ENCODE measurements at regions not wholly inside any gene's neighbourhood (a gene's known extent, or its start where the extent isn't known, plus 50 kb on each side); places are given as distances from the start of the nearest gene placed in this dataset.
"Not testable (repeated sequence)": the region's sequence is repeated elsewhere in the genome, so short reads cannot be mapped to it uniquely, and the experiment has no call there.

DNA sequence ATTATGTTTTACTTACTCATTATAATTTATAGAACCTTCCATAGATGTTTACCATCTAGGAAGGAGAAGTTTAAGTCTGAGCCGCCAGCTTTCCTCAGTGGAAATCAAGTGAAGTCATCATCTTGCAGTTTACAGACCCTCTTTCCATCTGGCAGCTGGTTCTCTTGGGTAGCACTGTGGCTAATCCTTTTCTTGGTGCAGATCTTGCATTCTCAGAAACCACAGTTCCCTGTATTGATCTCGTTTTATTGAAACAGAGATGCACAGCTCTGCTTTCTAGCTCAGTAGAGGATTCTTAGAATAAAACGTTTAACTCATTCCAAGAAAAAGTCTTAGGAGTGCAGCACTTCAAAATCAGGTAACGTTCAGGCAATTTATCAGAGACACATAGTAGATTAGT, 1154.7 kb downstream of the FOXD4L5 start:
- H3K4me1 ChIP-seq (ENCODE audit: insufficient read depth, low read length); H3K4me3 ChIP-seq (ENCODE audit: low read length); H3K9me3 ChIP-seq (ENCODE audit: low read depth, low read length); H3K27me3 ChIP-seq (ENCODE audit: insufficient read depth, low read length): not testable (repeated sequence)

DNA sequence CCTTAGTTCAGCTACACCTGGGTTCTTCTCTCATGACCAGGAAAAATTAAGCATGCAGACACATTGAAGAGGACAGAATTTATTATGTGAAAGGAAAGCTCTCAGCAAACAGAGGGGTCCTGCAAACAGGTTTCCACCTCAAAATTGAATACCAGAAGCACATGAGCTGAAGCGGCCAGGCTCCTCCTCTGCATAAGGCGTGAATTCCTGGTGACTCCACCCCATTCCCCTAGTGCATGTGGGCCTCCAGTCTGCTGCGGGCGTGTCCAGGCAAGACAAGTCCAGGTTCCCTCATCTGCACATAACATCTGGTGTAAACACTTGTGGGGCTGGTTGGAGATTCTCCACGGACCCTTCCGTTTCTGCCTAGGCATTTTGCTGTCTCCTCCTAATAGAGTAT, 1156.4 kb downstream of the FOXD4L5 start:
- Histone ChIP-seq H3K27me3 (ENCODE audit: insufficient read depth, low read length) (no peaks in the 10 kb centered on the region), H3K4me3 (ENCODE audit: low read length) (no peak overlapping the region), H3K4me1 (ENCODE audit: insufficient read depth, low read length) (no peaks in the 10 kb centered on the region), H3K9me3 (ENCODE audit: low read depth, low read length) (no peaks in the 10 kb centered on the region)

DNA sequence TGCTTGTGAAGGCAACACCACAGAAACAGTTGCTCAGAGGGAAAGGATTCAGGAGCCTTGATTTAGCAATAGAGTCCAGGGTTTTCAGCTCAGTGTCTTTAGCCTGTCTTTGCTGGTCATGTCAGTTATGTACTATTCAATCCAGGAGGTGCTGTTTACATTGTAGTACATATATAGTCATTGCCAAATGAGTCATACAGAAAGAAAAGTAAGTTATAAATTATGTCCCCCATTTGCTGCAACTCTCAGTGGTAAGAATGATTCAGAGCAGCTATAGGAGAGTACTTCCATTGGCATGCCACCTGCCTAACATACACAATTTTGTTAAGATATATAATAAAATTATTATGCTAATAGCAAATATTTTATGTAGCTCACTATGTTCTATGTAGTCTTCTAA, 1163.4 kb downstream of the FOXD4L5 start:
- H3K27me3 ChIP-seq (ENCODE audit: insufficient read depth, low read length); H3K4me3 ChIP-seq (ENCODE audit: low read length); H3K4me1 ChIP-seq (ENCODE audit: insufficient read depth, low read length); H3K9me3 ChIP-seq (ENCODE audit: low read depth, low read length): not testable (repeated sequence)

DNA sequence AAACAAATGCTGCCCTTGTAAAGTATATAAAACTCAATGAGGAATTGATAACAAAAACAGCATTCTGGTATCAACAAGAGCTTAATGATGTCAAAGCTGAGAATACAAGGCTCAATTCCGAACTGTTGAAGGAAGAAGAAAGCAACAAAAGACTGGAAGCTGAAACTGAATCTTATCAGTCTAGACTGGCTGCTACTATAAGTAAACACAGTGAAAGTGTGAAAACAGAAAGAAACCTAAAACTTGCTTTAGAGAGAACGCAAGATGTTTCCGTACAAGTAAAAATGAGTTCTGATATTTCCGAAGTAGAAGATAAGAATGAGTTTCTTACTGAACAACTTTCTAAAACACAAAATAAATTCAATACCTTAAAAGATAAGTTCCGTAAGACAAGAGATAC, 1167.7 kb downstream of the FOXD4L5 start:
- not testable (repeated sequence) for H3K4me3 ChIP-seq (ENCODE audit: low read length); H3K9me3 ChIP-seq (ENCODE audit: low read depth, low read length); H3K27me3 ChIP-seq (ENCODE audit: insufficient read depth, low read length); H3K4me1 ChIP-seq (ENCODE audit: insufficient read depth, low read length)

DNA sequence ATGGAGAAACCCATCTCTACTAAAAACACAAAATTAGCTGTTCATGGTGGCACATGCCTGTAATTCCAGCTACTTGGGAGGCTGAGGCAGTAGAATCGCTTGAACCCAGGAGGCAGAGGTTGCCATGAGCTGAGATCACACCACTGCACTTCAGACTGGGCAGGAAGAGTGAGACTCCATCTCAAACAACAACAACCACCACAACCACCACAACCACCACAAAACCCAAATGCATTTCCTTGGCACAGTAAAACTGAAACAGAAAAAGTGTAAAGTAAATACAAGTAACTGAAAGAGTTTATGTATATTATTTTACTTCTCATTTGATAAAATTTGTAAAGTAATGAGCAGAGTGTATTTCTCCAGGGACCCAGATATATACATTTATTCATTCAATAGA, 1177.1 kb downstream of the FOXD4L5 start:
- not testable (repeated sequence) for H3K4me3 ChIP-seq (ENCODE audit: low read length); H3K9me3 ChIP-seq (ENCODE audit: low read depth, low read length); H3K27me3 ChIP-seq (ENCODE audit: insufficient read depth, low read length); H3K4me1 ChIP-seq (ENCODE audit: insufficient read depth, low read length)

DNA sequence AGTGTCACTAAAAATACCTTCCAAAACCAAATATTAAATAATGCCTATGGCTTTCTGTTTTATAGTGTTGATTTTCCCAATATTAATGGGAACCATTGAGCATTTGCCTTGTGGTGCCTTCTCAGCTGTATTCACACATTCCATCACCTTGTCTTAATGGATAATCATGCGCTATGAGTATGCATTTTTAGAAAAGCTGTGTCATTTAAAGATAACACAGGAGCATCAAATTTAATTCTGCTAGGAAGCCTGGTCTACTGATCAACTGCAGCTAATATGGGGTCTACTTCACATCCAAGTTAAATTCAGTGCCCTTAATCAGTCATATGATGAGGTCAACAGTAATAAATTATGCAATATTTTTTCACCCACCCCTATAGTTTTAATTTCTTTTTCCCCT, 1177.8 kb downstream of the FOXD4L5 start:
- not testable (repeated sequence) for H3K9me3 ChIP-seq (ENCODE audit: low read depth, low read length); H3K27me3 ChIP-seq (ENCODE audit: insufficient read depth, low read length); H3K4me3 ChIP-seq (ENCODE audit: low read length); H3K4me1 ChIP-seq (ENCODE audit: insufficient read depth, low read length)

DNA sequence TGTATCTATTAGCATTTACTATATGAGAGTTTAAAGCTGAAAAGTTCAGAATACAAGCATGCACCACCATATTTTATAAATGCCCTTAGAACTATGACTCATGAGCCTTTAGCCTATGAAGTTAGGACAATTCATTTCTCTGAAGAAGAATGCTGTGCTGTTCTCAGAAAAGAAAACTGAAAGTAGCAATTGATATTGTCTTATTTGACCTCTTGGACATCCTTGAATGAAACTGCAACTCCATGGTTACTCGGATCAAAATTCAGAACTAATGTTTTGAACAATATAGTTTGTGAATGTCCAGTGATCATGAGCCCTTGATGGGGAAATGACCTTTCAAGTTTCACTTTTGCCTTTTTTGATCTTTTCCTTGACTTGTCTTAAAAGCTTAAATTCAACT, 1179.8 kb downstream of the FOXD4L5 start:
- not testable (repeated sequence) for H3K9me3 ChIP-seq (ENCODE audit: low read depth, low read length); H3K4me3 ChIP-seq (ENCODE audit: low read length); H3K4me1 ChIP-seq (ENCODE audit: insufficient read depth, low read length); H3K27me3 ChIP-seq (ENCODE audit: insufficient read depth, low read length)

DNA sequence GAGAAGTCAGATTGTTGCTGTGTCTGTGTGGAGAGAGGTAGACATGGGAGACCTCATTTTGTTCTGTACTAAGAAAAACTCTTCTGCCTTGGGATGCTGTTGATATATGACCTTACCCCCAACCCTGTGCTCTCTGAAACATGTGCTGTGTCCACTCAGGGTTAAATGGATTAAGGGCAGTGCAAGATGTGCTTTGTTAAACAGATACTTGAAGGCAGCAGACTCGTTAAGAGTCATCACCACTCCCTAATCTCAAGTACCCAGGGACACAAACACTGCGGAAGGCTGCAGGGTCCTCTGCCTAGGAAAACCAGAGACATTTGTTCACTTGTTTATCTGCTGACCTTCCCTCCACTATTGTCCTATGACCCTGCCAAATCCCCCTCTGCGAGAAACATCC, 1183.5 kb downstream of the FOXD4L5 start:
- not testable (repeated sequence) for H3K9me3 ChIP-seq (ENCODE audit: low read depth, low read length); H3K4me3 ChIP-seq (ENCODE audit: low read length); H3K4me1 ChIP-seq (ENCODE audit: insufficient read depth, low read length); H3K27me3 ChIP-seq (ENCODE audit: insufficient read depth, low read length)

DNA sequence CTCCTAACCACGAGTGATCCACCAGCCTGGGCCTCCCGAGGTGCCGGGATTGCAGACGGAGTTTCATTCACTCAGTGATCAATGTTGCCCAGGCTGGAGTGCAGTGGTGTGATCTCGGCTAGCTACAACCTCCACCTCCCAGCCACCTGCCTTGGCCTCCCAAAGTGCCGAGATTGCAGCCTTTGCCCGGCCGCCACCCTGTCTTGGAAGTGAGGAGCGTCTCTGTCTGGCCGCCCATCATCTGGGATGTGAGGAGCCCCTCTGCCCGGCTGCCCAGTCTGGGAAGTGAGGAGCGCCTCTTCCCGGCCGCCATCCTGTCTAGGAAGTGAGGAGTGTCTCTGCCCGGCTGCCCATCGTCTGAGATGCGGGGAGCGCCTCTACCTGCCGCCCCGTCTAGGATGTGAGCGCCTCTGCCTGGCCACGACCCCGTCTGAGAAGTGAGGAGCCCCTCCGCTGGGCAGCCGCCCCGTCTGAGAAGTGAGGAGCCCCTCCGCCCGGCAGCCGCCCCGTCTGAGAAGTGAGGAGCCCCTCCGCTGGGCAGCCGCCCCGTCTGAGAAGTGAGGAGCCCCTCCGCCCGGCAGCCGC, 1184.3 kb downstream of the FOXD4L5 start:
- H3K4me1 ChIP-seq (ENCODE audit: insufficient read depth, low read length); H3K4me3 ChIP-seq (ENCODE audit: low read length); H3K27me3 ChIP-seq (ENCODE audit: insufficient read depth, low read length); H3K9me3 ChIP-seq (ENCODE audit: low read depth, low read length): not testable (repeated sequence)

DNA sequence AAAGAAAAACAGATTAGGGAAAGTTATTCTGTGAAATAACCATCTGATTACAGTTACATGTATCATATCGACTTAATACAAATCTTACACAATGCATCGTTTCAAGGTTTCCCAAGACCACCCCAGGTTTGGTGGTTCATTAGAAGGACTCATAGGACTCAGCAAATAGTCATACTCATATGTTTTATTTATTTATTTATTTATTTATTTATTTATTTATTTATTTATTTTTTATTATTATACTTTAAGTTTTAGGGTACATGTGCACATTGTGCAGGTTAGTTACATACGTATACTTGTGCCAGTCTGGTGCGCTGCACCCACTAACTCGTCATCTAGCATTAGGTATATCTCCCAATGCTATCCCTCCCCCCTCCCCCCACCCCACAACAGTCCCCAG, 1199.0 kb downstream of the FOXD4L5 start:
- H3K4me3 ChIP-seq (ENCODE audit: low read length); H3K4me1 ChIP-seq (ENCODE audit: insufficient read depth, low read length); H3K9me3 ChIP-seq (ENCODE audit: low read depth, low read length); H3K27me3 ChIP-seq (ENCODE audit: insufficient read depth, low read length): not testable (repeated sequence)

DNA sequence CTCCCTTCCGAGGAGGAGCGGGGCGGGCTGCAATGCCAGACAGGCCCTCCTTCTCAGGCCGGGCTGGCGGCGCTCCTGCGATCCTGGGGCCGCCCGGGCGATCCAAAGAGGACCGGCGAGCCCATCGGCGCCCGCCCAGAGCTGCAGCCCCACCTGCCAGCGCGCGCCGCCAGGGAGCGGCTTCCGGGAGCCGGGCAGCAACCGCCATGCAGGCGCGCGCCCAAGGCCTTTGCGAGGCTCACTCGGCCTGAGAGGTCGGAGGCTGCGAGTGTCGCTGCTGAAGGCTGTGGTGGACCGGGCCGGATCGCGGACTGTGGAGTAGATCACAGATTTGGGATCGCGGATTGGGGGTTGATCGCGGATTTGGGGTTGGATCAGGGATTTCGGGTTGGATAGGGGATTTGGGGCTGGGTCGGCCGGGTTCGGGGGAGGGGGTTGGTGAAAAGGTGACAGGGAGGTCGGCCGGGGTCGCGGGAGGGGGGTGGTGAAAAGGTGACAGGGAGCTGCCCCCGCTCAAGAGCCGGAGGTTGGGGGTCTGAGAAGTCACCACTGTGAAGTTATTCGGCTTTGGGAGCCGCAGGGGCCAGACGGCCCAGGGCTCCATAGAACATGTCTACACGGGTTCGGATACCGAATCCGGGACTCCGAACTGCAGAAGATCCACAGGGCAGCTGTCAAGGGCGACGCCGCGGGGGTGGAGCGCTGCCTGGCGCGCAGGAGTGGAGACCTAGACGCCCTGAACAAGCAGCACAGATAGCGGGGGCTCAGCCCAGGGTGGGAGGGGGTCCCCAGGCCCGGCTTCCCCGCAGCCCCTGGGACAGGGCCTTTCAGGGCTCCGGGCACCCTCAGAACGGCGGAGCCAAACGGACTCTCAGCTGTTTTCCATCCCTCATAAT, 1213.4 kb downstream of the FOXD4L5 start:
- H3K27me3 ChIP-seq (ENCODE audit: insufficient read depth, low read length); H3K9me3 ChIP-seq (ENCODE audit: low read depth, low read length); H3K4me1 ChIP-seq (ENCODE audit: insufficient read depth, low read length); H3K4me3 ChIP-seq (ENCODE audit: low read length): not testable (repeated sequence)

DNA sequence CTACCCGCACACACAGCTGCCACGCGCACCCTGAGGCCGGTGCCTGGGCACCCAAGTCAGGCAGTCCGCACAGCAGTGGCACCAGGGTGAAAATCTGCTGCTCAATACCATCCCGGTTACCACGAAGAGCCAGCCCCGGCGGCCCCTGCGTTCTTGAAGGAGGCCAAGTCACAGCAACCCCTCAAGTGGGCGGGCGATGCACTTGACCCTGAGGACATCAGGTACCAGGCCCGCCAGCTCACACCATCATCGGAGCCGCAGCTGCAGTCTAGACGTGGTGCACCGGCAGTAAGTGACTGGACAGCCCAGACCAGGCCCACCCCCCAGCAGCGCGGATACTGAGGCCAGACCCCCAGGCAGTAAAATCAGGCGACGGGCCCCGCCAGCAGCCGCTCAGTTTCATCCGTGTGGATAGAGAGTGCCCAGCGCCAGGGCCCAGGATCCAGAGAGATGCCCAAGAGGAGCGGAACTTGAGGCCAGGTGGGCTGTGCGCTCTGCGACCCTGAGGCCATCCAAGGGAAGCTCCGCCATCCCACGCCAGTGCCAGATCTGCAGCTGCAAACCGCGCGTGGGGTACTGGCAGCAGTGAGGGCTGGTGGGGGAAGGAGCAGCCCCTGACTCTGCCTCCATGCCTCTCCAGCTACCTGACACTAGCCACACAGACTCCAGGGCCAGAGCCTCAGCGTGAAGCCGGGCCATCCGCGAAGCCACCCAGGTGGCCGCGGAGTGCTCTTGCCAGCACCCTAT, 1214.2 kb downstream of the FOXD4L5 start:
- H3K27me3 ChIP-seq (ENCODE audit: insufficient read depth, low read length); H3K4me3 ChIP-seq (ENCODE audit: low read length); H3K9me3 ChIP-seq (ENCODE audit: low read depth, low read length); H3K4me1 ChIP-seq (ENCODE audit: insufficient read depth, low read length): not testable (repeated sequence)

DNA sequence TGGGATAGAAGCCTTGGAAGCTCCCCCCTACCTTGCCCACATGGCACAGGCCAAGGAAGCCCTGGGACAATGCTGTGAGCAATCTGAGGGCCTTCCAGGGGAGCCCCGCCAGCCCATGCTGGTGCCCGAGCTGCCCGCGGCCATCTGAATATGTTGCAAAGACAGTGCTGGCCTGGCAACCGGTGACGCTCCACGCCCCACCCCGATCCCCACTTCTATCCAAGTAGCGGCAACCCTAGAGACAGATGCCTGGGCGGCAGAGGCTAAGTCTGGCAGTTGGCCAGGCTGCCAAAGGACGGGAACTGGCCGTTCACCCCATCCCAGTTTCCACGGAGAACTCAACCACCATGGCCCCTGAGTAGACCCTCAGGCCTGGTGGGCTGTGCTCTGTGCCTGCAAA, 1214.9 kb downstream of the FOXD4L5 start:
- H3K4me1 ChIP-seq (ENCODE audit: insufficient read depth, low read length); H3K4me3 ChIP-seq (ENCODE audit: low read length); H3K27me3 ChIP-seq (ENCODE audit: insufficient read depth, low read length); H3K9me3 ChIP-seq (ENCODE audit: low read depth, low read length): not testable (repeated sequence)

DNA sequence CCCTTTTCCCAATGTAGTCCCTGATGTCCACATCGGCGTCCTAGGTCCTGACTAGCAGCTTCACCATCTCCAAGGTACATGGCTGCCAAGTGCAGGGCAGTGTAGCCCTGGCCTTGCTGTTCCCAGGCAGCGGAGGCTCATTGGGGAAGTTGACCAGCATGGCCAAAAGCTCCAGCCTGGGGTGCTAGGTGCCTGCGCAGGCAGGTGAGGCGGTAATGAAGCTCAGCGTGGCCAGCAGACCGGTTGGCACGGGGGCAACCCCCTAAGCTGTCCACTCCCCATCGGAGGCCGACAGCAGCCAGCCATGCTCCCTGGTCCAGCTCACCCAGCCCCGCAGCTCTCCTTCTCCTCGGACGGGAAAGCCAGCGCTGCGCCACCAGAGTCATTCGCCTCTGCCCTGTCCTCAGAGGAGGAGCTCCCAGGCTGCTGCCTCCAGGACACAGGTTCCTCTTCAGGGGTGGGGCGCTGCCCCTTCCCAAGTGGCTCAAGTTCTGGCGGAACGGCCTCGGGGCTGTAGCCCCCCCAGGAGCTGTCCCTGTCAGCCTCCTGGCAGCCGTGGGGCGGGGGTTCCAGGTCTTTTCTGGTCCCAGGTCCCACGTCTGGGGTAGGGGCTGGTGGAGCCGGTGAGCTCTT, 1218.2 kb downstream of the FOXD4L5 start:
- Histone ChIP-seq H3K9me3 (ENCODE audit: low read depth, low read length) (no peaks in the 10 kb centered on the region), H3K27me3 (ENCODE audit: insufficient read depth, low read length) (no peaks in the 10 kb centered on the region), H3K4me3 (ENCODE audit: low read length) (no peak overlapping the region), H3K4me1 (ENCODE audit: insufficient read depth, low read length) (no peaks in the 10 kb centered on the region)

DNA sequence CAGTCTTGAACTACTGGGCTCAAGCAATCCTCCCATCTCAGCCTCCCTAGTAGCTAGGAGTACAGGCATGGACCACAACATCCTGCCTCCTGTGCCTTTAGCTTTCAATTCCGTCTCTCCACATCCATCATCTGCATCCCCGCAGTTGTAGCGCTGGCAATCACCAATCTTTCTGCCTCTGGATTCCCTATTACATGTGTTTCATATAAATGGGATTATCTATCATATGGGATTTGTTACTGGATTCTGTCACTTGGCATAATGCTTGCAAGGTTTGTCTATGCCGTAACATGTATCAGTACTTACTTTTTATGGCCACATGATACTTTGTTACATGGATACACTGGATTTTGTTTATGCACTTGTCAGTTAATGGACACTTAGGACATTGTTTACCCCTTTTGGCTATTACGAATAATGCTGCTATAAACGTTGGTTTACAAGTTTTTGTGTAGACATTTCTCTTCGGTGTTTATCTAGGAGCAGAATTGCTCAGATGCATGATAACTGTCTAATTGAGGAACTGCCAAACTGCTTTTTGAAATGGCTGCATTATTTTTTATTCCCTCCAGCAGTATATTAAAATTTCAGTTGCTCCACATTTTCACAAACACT, 1223.9 kb downstream of the FOXD4L5 start:
- H3K27me3 ChIP-seq (ENCODE audit: insufficient read depth, low read length) = no peaks in the 10 kb centered on the region
- no peaks in the 10 kb centered on the region for H3K9me3 ChIP-seq (ENCODE audit: low read depth, low read length)
- no peak overlapping the region for H3K4me3 ChIP-seq (ENCODE audit: low read length)
- no peaks in the 10 kb centered on the region for H3K4me1 ChIP-seq (ENCODE audit: insufficient read depth, low read length)

All from mononuclear cell (primary cell).